IMR-90 (cell line): ENCODE measurements at regions not wholly inside any gene's neighbourhood (a gene's known extent, or its start where the extent isn't known, plus 50 kb on each side); places are given as distances from the start of the nearest gene placed in this dataset.

Source experiments
- ATAC-seq: fragments of 200-7000 bp; cut with Tn5 transposase; 2 replicates; pipeline ENCODE4 v1.9.1; 2020; ENCODE audit warnings: low read depth, mild to moderate bottlenecking, moderate library complexity
- BruUV-seq: library from RNA; stranded (reverse); fragments of 400-500 nt; replicated peaks from 2 replicates; lab custom pipeline; 2021; lab: Mats Ljungman, UMichigan
- CTCF ChIA-PET: fragments of 300-600 bp; formaldehyde crosslinking; extraction: SDS; loops from one replicate; lab custom pipeline; 2021; ENCODE audit warnings: antibody characterized with exemption; lab: Yijun Ruan, JAX
- POLR2A ChIA-PET: fragments of 300-600 bp; sonication (Branson Sonifier 250); formaldehyde crosslinking; loops from one replicate; lab custom pipeline; 2022; ENCODE audit warnings: antibody characterized with exemption; ENCODE audit not compliant: unreplicated experiment; lab: Charles Lee
- DNase-seq: peaks from one replicate; pipeline ENCODE4 v3.0.0; 2013
- H2AFZ ChIP-seq: replicated peaks from 2 replicates; pipeline ENCODE3; 2013; ENCODE audit warnings: low read length, mild to moderate bottlenecking; ENCODE audit not compliant: poor library complexity
- H2AK5ac ChIP-seq: 2 replicates; pipeline ENCODE4 v1.6.1; 2013; ENCODE audit warnings: low read depth, low read length, inconsistent platforms
- H2AK9ac ChIP-seq: replicated peaks from 2 replicates; pipeline ENCODE3; 2013; ENCODE audit warnings: mild to moderate bottlenecking, low read depth, low read length, moderate library complexity; ENCODE audit not compliant: poor library complexity
- H2BK120ac ChIP-seq: 2 replicates; pipeline ENCODE4 v1.6.1; 2013; ENCODE audit warnings: low read depth, low read length, inconsistent platforms
- H2BK15ac ChIP-seq: 3 replicates; pipeline ENCODE4 v1.6.1; 2013; ENCODE audit warnings: low read depth, low read length, inconsistent platforms
- H2BK20ac ChIP-seq: 2 replicates; pipeline ENCODE4 v1.6.1; 2013; ENCODE audit warnings: low read depth, mild to moderate bottlenecking, inconsistent platforms, low read length, moderate library complexity
- H2BK5ac ChIP-seq: 2 replicates; pipeline ENCODE4 v1.6.1; 2013; ENCODE audit warnings: mild to moderate bottlenecking, low read depth, low read length, inconsistent platforms; ENCODE audit not compliant: poor library complexity, severe bottlenecking
- H3K14ac ChIP-seq: replicated peaks from 2 replicates; pipeline ENCODE4 v1.6.1; 2013; ENCODE audit warnings: low read depth, low read length, inconsistent platforms
- H3K18ac ChIP-seq: 2 replicates; pipeline ENCODE4 v1.6.1; 2013; ENCODE audit warnings: low read depth, low read length, control low read depth
- H3K23ac ChIP-seq: 2 replicates; pipeline ENCODE4 v1.6.1; 2013; ENCODE audit warnings: low read depth, low read length, inconsistent platforms
- H3K27ac ChIP-seq: 2 replicates; pipeline ENCODE4 v1.5.1; 2013; ENCODE audit warnings: mild to moderate bottlenecking, control low read depth, low read length; ENCODE audit not compliant: insufficient read depth
- H3K27me3 ChIP-seq: 2 replicates; pipeline ENCODE4 v1.6.1; 2013; ENCODE audit warnings: low read length; ENCODE audit not compliant: control insufficient read depth, insufficient read depth
- H3K36me3 ChIP-seq: 2 replicates; pipeline ENCODE4 v1.6.1; 2013; ENCODE audit warnings: low read length, mixed read lengths; ENCODE audit not compliant: control insufficient read depth, insufficient read depth
- H3K4ac ChIP-seq: 2 replicates; pipeline ENCODE4 v1.6.1; 2013; ENCODE audit warnings: low read depth, low read length, inconsistent platforms
- H3K4me1 ChIP-seq: 2 replicates; pipeline ENCODE4 v1.6.1; 2013; ENCODE audit warnings: low read length, mixed read lengths; ENCODE audit not compliant: control insufficient read depth, insufficient read depth
- H3K4me2 ChIP-seq: 2 replicates; pipeline ENCODE4 v1.6.1; 2013; ENCODE audit warnings: low read depth, mild to moderate bottlenecking, control low read depth, low read length, moderate library complexity
- H3K4me3 ChIP-seq: 2 replicates; pipeline ENCODE4 v1.5.1; 2013; ENCODE audit warnings: low read depth, mild to moderate bottlenecking, control low read depth, low read length, moderate library complexity; ENCODE audit not compliant: insufficient read depth
- H3K56ac ChIP-seq: 2 replicates; pipeline ENCODE4 v1.6.1; 2013; ENCODE audit warnings: low read length, inconsistent platforms; ENCODE audit not compliant: insufficient read depth; ENCODE audit errors: extremely low read depth
- H3K79me1 ChIP-seq, 2 experiments: 2 replicates each; pipeline ENCODE4 v1.6.1; 2013; ENCODE audit warnings: low read length in 2 of 2, inconsistent platforms in 1 of 2, low read depth in 1 of 2
- H3K9ac ChIP-seq: 2 replicates; pipeline ENCODE4 v1.6.1; 2013; ENCODE audit warnings: low read depth, low read length, control low read depth
- H3K9me1 ChIP-seq: 2 replicates; pipeline ENCODE4 v1.6.1; 2013; ENCODE audit warnings: low read length, inconsistent platforms; ENCODE audit not compliant: insufficient read depth
- H3K9me3 ChIP-seq: 2 replicates; pipeline ENCODE4 v1.6.1; 2013; ENCODE audit warnings: low read length; ENCODE audit not compliant: control insufficient read depth, insufficient read depth
- H4K20me1 ChIP-seq: 2 replicates; pipeline ENCODE4 v1.6.1; 2013; ENCODE audit warnings: low read length, inconsistent platforms; ENCODE audit not compliant: insufficient read depth
- H4K5ac ChIP-seq: 2 replicates; pipeline ENCODE4 v1.6.1; 2013; ENCODE audit warnings: mild to moderate bottlenecking, low read depth, low read length, control low read depth
- H4K8ac ChIP-seq, 2 experiments: 2 replicates each; pipeline ENCODE4 v1.6.1; 2013; ENCODE audit warnings: low read depth in 2 of 2, low read length in 2 of 2, control low read depth in 1 of 2, inconsistent platforms in 1 of 2
- H4K91ac ChIP-seq: 2 replicates; pipeline ENCODE4 v1.6.1; 2013; ENCODE audit warnings: low read depth, low read length, inconsistent platforms; ENCODE audit not compliant: insufficient read depth
- CEBPB ChIP-seq: IDR thresholded peaks from 2 replicates; pipeline ENCODE4 v1.6.1; 2012; ENCODE audit warnings: low read depth, low read length, improper control_type of control experiment
- CHD1 ChIP-seq: IDR thresholded peaks from 2 replicates; pipeline ENCODE4 v1.6.1; 2012; ENCODE audit warnings: low read depth, low read length, improper control_type of control experiment
- FOS ChIP-seq: fragments of 150-350 bp; IDR thresholded peaks from 2 replicates; pipeline ENCODE4 v1.6.1; 2016; ENCODE audit warnings: low read depth, low read length
- MAFK ChIP-seq: IDR thresholded peaks from 2 replicates; pipeline ENCODE4 v1.6.1; 2012; ENCODE audit warnings: low read depth, low read length, improper control_type of control experiment
- MAZ ChIP-seq: IDR thresholded peaks from 2 replicates; pipeline ENCODE4 v1.6.1; 2012; ENCODE audit warnings: low read depth, mild to moderate bottlenecking, low read length, improper control_type of control experiment, moderate library complexity, borderline replicate concordance
- MXI1 ChIP-seq: IDR thresholded peaks from 2 replicates; pipeline ENCODE4 v1.6.1; 2012; ENCODE audit warnings: low read depth, mild to moderate bottlenecking, low read length, moderate library complexity, borderline replicate concordance
- NFE2L2 ChIP-seq: fragments of 150-350 bp; IDR thresholded peaks from 2 replicates; pipeline ENCODE4 v1.6.1; 2016; ENCODE audit warnings: low read depth, mild to moderate bottlenecking, low read length
- POLR2A ChIP-seq: IDR thresholded peaks from 2 replicates; pipeline ENCODE4 v1.6.1; 2012; ENCODE audit warnings: mild to moderate bottlenecking, low read depth, low read length
- RCOR1 ChIP-seq: IDR thresholded peaks from 2 replicates; pipeline ENCODE4 v1.6.1; 2012; ENCODE audit warnings: mild to moderate bottlenecking, low read length, improper control_type of control experiment; ENCODE audit not compliant: insufficient replicate concordance
- SMC3 ChIP-seq: fragments of 150-350 bp; IDR thresholded peaks from 2 replicates; pipeline ENCODE4 v1.6.1; 2016; ENCODE audit warnings: low read depth, mild to moderate bottlenecking, antibody characterized with exemption, low read length, moderate library complexity
- WGBS, 2 experiments: methylation state at CpG; one replicate each; pipeline versions ENCODE4 v1.1.5 to v1.1.7; 2013; ENCODE audit warnings: missing lambda C conversion rate in 2 of 2; ENCODE audit not compliant: insufficient read length in 1 of 2; ENCODE audit errors: extremely low coverage in 2 of 2; 5-methylcytosine and 5-hydroxymethylcytosine counted together
- dilution Hi-C: fragments of 300-500 bp; cut with HindIII; formaldehyde crosslinking; loops from one replicate; pipeline ENCODE4 v1.14.3; 2018; ENCODE audit warnings: low sequenced_read_pairs; ENCODE audit not compliant: unreplicated experiment
- in situ Hi-C: fragments of 300-500 bp; cut with MboI; formaldehyde crosslinking; loops from 3 replicates; pipeline ENCODE4 v1.14.3; 2019; ENCODE audit warnings: low sequenced_read_pairs, inconsistent platforms, mixed read lengths
- intact Hi-C: fragments of 100-400 bp; cut with micrococcal nuclease; formaldehyde crosslinking; loops from 2 replicates; pipeline ENCODE4 v1.10.0; 2022
- TF ChIP-seq, protein P1 (sequence below): fragments of 150-350 bp; IDR thresholded peaks from 2 replicates; pipeline ENCODE4 v1.6.1; 2017; ENCODE audit warnings: mild to moderate bottlenecking, antibody characterized with exemption, low read length, low read depth
- TF ChIP-seq, protein P2 (sequence below): conservative IDR thresholded peaks from 2 replicates; pipeline ENCODE4 v1.5.1; 2012; ENCODE audit warnings: mild to moderate bottlenecking, low read depth, low read length, improper control_type of control experiment
- TF ChIP-seq, protein P3 (sequence below): fragments of 150-350 bp; IDR thresholded peaks from 2 replicates; pipeline ENCODE4 v1.6.1; 2016; ENCODE audit warnings: low read depth, mild to moderate bottlenecking, low read length, moderate library complexity, borderline replicate concordance

DNA sequence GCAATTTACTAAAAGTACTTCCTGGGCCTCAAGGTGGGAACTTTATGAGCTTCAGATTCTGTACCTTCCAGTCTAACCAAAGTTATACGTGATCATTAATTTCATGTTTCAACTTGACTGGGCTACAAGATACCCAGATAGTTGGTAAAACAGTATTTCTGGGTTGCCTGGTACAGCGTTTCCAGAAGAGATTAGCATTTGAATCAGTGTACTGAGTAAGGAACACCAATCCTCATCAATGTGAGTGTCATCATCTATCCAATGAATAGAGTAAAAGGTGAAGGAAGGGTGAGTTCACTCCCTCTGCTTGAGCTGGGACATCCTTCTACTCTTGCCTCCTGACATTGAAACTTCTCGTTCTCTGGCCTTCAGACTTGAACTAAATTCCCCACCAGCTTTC is 274.5 kb upstream of the ID2 start:
- Histone ChIP-seq H3K36me3 (no peaks in the 10 kb centered on the region), H3K4ac (no peak overlapping the region), H3K9me3 (no peaks in the 10 kb centered on the region), H4K91ac (no peak overlapping the region), H4K5ac (no peak overlapping the region), H2BK120ac (no peak overlapping the region), H3K4me2 (no peak overlapping the region), H3K79me1 (no peaks in the 10 kb centered on the region), H3K27me3 (peaks cover 2% of the 10 kb centered on the region), H3K4me1 (no peaks in the 10 kb centered on the region), H3K14ac (no peak overlapping the region), H3K27ac (no peak overlapping the region), H4K20me1 (no peaks in the 10 kb centered on the region), H3K56ac (no peak overlapping the region), H3K9me1 (no peaks in the 10 kb centered on the region; the same call in 1 of the 2 replicates), H2AK9ac (no peak overlapping the region), H2AK5ac (no peak overlapping the region), H3K9ac (no peak overlapping the region), H2AFZ (no peak overlapping the region), H3K23ac (no peak overlapping the region), H2BK15ac (no peak overlapping the region), H2BK5ac (no peak overlapping the region), H3K18ac (no peak overlapping the region), H3K4me3 (no peak overlapping the region), H4K8ac (no peak overlapping the region), H2BK20ac (no peak overlapping the region)
- intact Hi-C loops, result no loop called here
- ChIA-PET POLR2A (no interaction called here), CTCF (interaction anchor here (1.4 kb wide), 1 partner anchor 16 kb away, joined by 3 read pairs; no protein-coding TSS in a partner anchor)
- in situ Hi-C loops, result no loop called here
- no peak for TF ChIP-seq RCOR1
- no peak for TF ChIP-seq CEBPB
- TF ChIP-seq CHD1, result no peak
- no peak for TF ChIP-seq SMC3
- TF ChIP-seq, protein P1, sequence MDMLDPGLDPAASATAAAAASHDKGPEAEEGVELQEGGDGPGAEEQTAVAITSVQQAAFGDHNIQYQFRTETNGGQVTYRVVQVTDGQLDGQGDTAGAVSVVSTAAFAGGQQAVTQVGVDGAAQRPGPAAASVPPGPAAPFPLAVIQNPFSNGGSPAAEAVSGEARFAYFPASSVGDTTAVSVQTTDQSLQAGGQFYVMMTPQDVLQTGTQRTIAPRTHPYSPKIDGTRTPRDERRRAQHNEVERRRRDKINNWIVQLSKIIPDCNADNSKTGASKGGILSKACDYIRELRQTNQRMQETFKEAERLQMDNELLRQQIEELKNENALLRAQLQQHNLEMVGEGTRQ, result no peak
- TF ChIP-seq, protein P2, sequence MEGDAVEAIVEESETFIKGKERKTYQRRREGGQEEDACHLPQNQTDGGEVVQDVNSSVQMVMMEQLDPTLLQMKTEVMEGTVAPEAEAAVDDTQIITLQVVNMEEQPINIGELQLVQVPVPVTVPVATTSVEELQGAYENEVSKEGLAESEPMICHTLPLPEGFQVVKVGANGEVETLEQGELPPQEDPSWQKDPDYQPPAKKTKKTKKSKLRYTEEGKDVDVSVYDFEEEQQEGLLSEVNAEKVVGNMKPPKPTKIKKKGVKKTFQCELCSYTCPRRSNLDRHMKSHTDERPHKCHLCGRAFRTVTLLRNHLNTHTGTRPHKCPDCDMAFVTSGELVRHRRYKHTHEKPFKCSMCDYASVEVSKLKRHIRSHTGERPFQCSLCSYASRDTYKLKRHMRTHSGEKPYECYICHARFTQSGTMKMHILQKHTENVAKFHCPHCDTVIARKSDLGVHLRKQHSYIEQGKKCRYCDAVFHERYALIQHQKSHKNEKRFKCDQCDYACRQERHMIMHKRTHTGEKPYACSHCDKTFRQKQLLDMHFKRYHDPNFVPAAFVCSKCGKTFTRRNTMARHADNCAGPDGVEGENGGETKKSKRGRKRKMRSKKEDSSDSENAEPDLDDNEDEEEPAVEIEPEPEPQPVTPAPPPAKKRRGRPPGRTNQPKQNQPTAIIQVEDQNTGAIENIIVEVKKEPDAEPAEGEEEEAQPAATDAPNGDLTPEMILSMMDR, result no peak
- no peak for TF ChIP-seq MAZ
- TF ChIP-seq, protein P3, sequence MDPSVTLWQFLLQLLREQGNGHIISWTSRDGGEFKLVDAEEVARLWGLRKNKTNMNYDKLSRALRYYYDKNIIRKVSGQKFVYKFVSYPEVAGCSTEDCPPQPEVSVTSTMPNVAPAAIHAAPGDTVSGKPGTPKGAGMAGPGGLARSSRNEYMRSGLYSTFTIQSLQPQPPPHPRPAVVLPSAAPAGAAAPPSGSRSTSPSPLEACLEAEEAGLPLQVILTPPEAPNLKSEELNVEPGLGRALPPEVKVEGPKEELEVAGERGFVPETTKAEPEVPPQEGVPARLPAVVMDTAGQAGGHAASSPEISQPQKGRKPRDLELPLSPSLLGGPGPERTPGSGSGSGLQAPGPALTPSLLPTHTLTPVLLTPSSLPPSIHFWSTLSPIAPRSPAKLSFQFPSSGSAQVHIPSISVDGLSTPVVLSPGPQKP, result no peak
- TF ChIP-seq FOS, result no peak
- TF ChIP-seq MAFK, result no peak
- no peak for TF ChIP-seq POLR2A
- no peak for TF ChIP-seq NFE2L2
- no peak for TF ChIP-seq MXI1
- DNase-seq, result no peak
- no TSS peak for BruUV-seq
- dilution Hi-C loops, result no loop called here
- no peak for ATAC-seq
- WGBS, 2 experiments, result no CpG with 5 or more reads among the region's 3 CpGs
